IPS DF 19.7 (cell line): ENCODE measurements at regions not wholly inside any gene's neighbourhood (a gene's known extent, or its start where the extent isn't known, plus 50 kb on each side); places are given as distances from the start of the nearest gene placed in this dataset.

Experiments
- DNase-seq: peaks from one replicate; pipeline ENCODE4 v3.0.0-alpha.2; 2013; ENCODE audit warnings: low read depth, low spot score

GRCh38 chr9:3054017-3054586 is 210.2 kb upstream of the PUM3 start:
- DNase-seq = no peak

GRCh38 chr9:3049636-3050035 is 205.7 kb upstream of the PUM3 start:
- DNase-seq = no peak

GRCh38 chr9:3047912-3048311 is 204.0 kb upstream of the PUM3 start:
- DNase-seq = no peak

GRCh38 chr9:3045153-3045552 is 201.3 kb upstream of the PUM3 start:
- DNase-seq = no peak

GRCh38 chr9:3043369-3043768 is 199.5 kb upstream of the PUM3 start:
- no peak for DNase-seq

GRCh38 chr9:3040761-3041160 is 196.9 kb upstream of the PUM3 start:
- no peak for DNase-seq

- no peak for DNase-seq
Observed at GRCh38 chr9:3036333-3036700, 192.4 kb upstream of the PUM3 start.

- DNase-seq = no peak
Observed at GRCh38 chr9:3035579-3036332, 191.9 kb upstream of the PUM3 start.

GRCh38 chr9:3032898-3033297 is 189.0 kb upstream of the PUM3 start:
- no peak for DNase-seq

- no peak for DNase-seq
Observed at GRCh38 chr9:3028535-3028934, 184.6 kb upstream of the PUM3 start.

GRCh38 chr9:3027210-3027609 is 183.3 kb upstream of the PUM3 start:
- DNase-seq = no peak

GRCh38 chr9:3023449-3023848 is 179.6 kb upstream of the PUM3 start:
- no peak for DNase-seq

GRCh38 chr9:3018691-3019230 is 174.9 kb upstream of the PUM3 start:
- DNase-seq = no peak

GRCh38 chr9:3018071-3018470 is 174.2 kb upstream of the PUM3 start:
- DNase-seq = no peak

GRCh38 chr9:3014178-3014577 is 170.3 kb upstream of the PUM3 start:
- DNase-seq = no peak

- no peak for DNase-seq
Observed at GRCh38 chr9:3012842-3013241, 168.9 kb upstream of the PUM3 start.

- no peak for DNase-seq
Observed at GRCh38 chr9:3012245-3012644, 168.3 kb upstream of the PUM3 start.

GRCh38 chr9:3008091-3008490 is 164.2 kb upstream of the PUM3 start:
- DNase-seq = no peak

GRCh38 chr9:3007326-3007725 is 163.4 kb upstream of the PUM3 start:
- DNase-seq = no peak

- no peak for DNase-seq
Observed at GRCh38 chr9:3006851-3007250, 163.0 kb upstream of the PUM3 start.

- DNase-seq = no peak
Observed at GRCh38 chr9:3004572-3004971, 160.7 kb upstream of the PUM3 start.

- no peak for DNase-seq
Observed at GRCh38 chr9:3001311-3001710, 157.4 kb upstream of the PUM3 start.

GRCh38 chr9:2992427-2992826 is 148.5 kb upstream of the PUM3 start:
- DNase-seq = no peak
